Loucy (cell line): ENCODE measurements at regions not wholly inside any gene's neighbourhood (a gene's known extent, or its start where the extent isn't known, plus 50 kb on each side); places are given as distances from the start of the nearest gene placed in this dataset.

Experiments
- H2AFZ ChIP-seq: fragments of 200-600 bp; sonication (generic); 2 replicates; pipeline ENCODE4 v1.6.0; 2016; ENCODE audit warnings: antibody characterized with exemption, mild to moderate bottlenecking, low read length, moderate library complexity
- H3F3A ChIP-seq: fragments of 200-600 bp; 2 replicates; pipeline ENCODE4 v1.6.0; 2016; ENCODE audit warnings: antibody characterized with exemption, low read depth, mild to moderate bottlenecking
- H3K27me3 ChIP-seq: fragments of 200-600 bp; sonication (generic); 2 replicates; pipeline ENCODE4 v1.6.1; 2014; ENCODE audit warnings: low read length, mild to moderate bottlenecking; ENCODE audit not compliant: insufficient read depth, poor library complexity, severe bottlenecking
- H3K36me3 ChIP-seq: fragments of 200-600 bp; sonication (generic); 2 replicates; pipeline ENCODE4 v1.6.1; 2016; ENCODE audit warnings: low read length; ENCODE audit not compliant: insufficient read depth
- H3K4me1 ChIP-seq: fragments of 200-600 bp; sonication (generic); 2 replicates; pipeline ENCODE4 v1.5.1; 2014; ENCODE audit warnings: low read length, mild to moderate bottlenecking; ENCODE audit not compliant: insufficient read depth, poor library complexity, severe bottlenecking
- H3K4me2 ChIP-seq: fragments of 200-600 bp; sonication (generic); 2 replicates; pipeline ENCODE4 v1.6.0; 2014; ENCODE audit warnings: antibody characterized with exemption, low read length, low read depth, mild to moderate bottlenecking; ENCODE audit not compliant: poor library complexity, severe bottlenecking
- H3K4me3 ChIP-seq: fragments of 200-600 bp; sonication (generic); 2 replicates; pipeline ENCODE4 v1.5.1; 2014; ENCODE audit warnings: low read length, mild to moderate bottlenecking, mixed read lengths; ENCODE audit not compliant: poor library complexity, severe bottlenecking
- H3K79me2 ChIP-seq: fragments of 200-600 bp; sonication (generic); 2 replicates; pipeline ENCODE4 v1.6.1; 2014; ENCODE audit warnings: low read length; ENCODE audit not compliant: insufficient read depth
- H3K9ac ChIP-seq: fragments of 200-600 bp; sonication (generic); 2 replicates; pipeline ENCODE4 v1.6.0; 2014; ENCODE audit warnings: mild to moderate bottlenecking, low read depth, low read length, moderate library complexity; ENCODE audit not compliant: poor library complexity, severe bottlenecking
- H3K9me2 ChIP-seq: fragments of 200-600 bp; sonication (generic); replicated peaks from 2 replicates; pipeline ENCODE4 v1.6.1; 2016; ENCODE audit warnings: low read depth, low read length, mixed read lengths
- H3K9me3 ChIP-seq: fragments of 200-600 bp; sonication (generic); 2 replicates; pipeline ENCODE4 v1.6.1; 2014; ENCODE audit warnings: mild to moderate bottlenecking, antibody characterized with exemption, low read length, low read depth; ENCODE audit not compliant: insufficient read depth
- H4K20me1 ChIP-seq: fragments of 200-600 bp; sonication (generic); 2 replicates; pipeline ENCODE4 v1.6.0; 2014; ENCODE audit warnings: antibody characterized with exemption, low read length, mild to moderate bottlenecking; ENCODE audit not compliant: insufficient read depth, poor library complexity, severe bottlenecking
- CTCF ChIP-seq: fragments of 200-600 bp; sonication (generic); conservative IDR thresholded peaks from 2 replicates; pipeline ENCODE4 v1.5.1; 2014; ENCODE audit warnings: mild to moderate bottlenecking, antibody characterized with exemption, low read length
- EZH2phosphoT487 ChIP-seq: fragments of 200-600 bp; IDR thresholded peaks from 2 replicates; pipeline ENCODE4 v1.6.1; 2018; ENCODE audit warnings: antibody characterized with exemption, mild to moderate bottlenecking, moderate library complexity, borderline replicate concordance

- Histone ChIP-seq H3K9ac (no peak overlapping the region), H3K9me3 (no peaks in the 10 kb centered on the region), H4K20me1 (no peaks in the 10 kb centered on the region), H3K9me2 (no peaks in the 10 kb centered on the region), H3K36me3 (no peaks in the 10 kb centered on the region), H3F3A (no peaks in the 10 kb centered on the region), H3K4me2 (no peak overlapping the region), H3K4me3 (no peak overlapping the region), H2AFZ (no peak overlapping the region), H3K79me2 (no peaks in the 10 kb centered on the region), H3K27me3 (no peaks in the 10 kb centered on the region), H3K4me1 (no peaks in the 10 kb centered on the region)
- TF ChIP-seq EZH2phosphoT487 (no peak), CTCF (no peak)
Measured at GRCh38 chr14:86858031-86858430, 1135.0 kb downstream of the GALC start.

GRCh38 chr14:86852530-86852929 is 1140.5 kb downstream of the GALC start:
- Histone ChIP-seq H3K79me2 (no peaks in the 10 kb centered on the region), H3K4me3 (no peak overlapping the region), H3K4me1 (no peaks in the 10 kb centered on the region), H2AFZ (no peak overlapping the region), H3K36me3 (no peaks in the 10 kb centered on the region), H3F3A (no peaks in the 10 kb centered on the region), H3K9ac (no peak overlapping the region), H3K4me2 (no peak overlapping the region), H3K27me3 (no peaks in the 10 kb centered on the region), H4K20me1 (no peaks in the 10 kb centered on the region), H3K9me3 (no peaks in the 10 kb centered on the region), H3K9me2 (no peaks in the 10 kb centered on the region)
- no peak for TF ChIP-seq EZH2phosphoT487
- TF ChIP-seq CTCF = no peak

GRCh38 chr14:86847140-86847539 is 1145.8 kb downstream of the GALC start:
- H3K27me3 ChIP-seq = no peaks in the 10 kb centered on the region
- H3K9me3 ChIP-seq = no peaks in the 10 kb centered on the region
- H2AFZ ChIP-seq = no peak overlapping the region
- no peaks in the 10 kb centered on the region for H3K4me1 ChIP-seq
- no peaks in the 10 kb centered on the region for H4K20me1 ChIP-seq
- no peaks in the 10 kb centered on the region for H3K36me3 ChIP-seq
- H3K4me3 ChIP-seq = no peak overlapping the region
- no peaks in the 10 kb centered on the region for H3K9me2 ChIP-seq
- no peak overlapping the region for H3K4me2 ChIP-seq
- H3K9ac ChIP-seq = no peak overlapping the region
- no peaks in the 10 kb centered on the region for H3K79me2 ChIP-seq
- H3F3A ChIP-seq = no peaks in the 10 kb centered on the region
- TF ChIP-seq CTCF = no peak
- TF ChIP-seq EZH2phosphoT487 = no peak
